Prostate gland (tissue), 2 donors: ENCODE measurements at regions not wholly inside any gene's neighbourhood (a gene's known extent, or its start where the extent isn't known, plus 50 kb on each side); places are given as distances from the start of the nearest gene placed in this dataset.

Experiments used
- CTCF ChIP-seq, 4 experiments: fragments of 200-600 bp in 2 of 4; fragments of 450-650 bp in 2 of 4; sonication (generic) in 2 of 4; IDR thresholded peaks; 1 replicate in 3 of 4; 2 replicates in 1 of 4; pipeline ENCODE4 v1.5.1; 2016 to 2019; ENCODE audit warnings: antibody characterized with exemption in 4 of 4, mild to moderate bottlenecking in 2 of 4, moderate library complexity in 2 of 4
- POLR2AphosphoS5 ChIP-seq: sonication (generic); formaldehyde crosslinking; IDR thresholded peaks from one replicate; pipeline ENCODE4 v1.6.1; 2017; ENCODE audit warnings: antibody characterized with exemption

GRCh38 chr3:124396339-124396950, 333.8 kb upstream of the UMPS start:
- TF ChIP-seq CTCF (IDR thresholded peaks at IDR 0.05): no peak
- TF ChIP-seq POLR2AphosphoS5: no peak
